Ascending aorta (tissue), 2 donors: ENCODE measurements at regions not wholly inside any gene's neighbourhood (a gene's known extent, or its start where the extent isn't known, plus 50 kb on each side); places are given as distances from the start of the nearest gene placed in this dataset.

Experiments used
- DNase-seq, 2 donors: peaks; one replicate each; pipeline ENCODE4 v3.0.0-alpha.2; 2019; ENCODE audit warnings: low spot score in 2 of 2
- H3K27ac ChIP-seq, 2 donors: fragments of 200-600 bp; sonication (generic); one replicate each; pipeline ENCODE4 v1.5.1; 2016 to 2017; ENCODE audit warnings: mild to moderate bottlenecking in 1 of 2
- H3K27me3 ChIP-seq: fragments of 200-600 bp; sonication (generic); one replicate; pipeline ENCODE4 v1.5.1; 2017
- H3K36me3 ChIP-seq, 2 donors: fragments of 200-600 bp; sonication (generic); one replicate each; pipeline ENCODE4 v1.5.1; 2016
- H3K4me1 ChIP-seq, 2 donors: fragments of 200-600 bp; sonication (generic); one replicate each; pipeline ENCODE4 v1.5.1; 2016 to 2017; ENCODE audit warnings: mild to moderate bottlenecking in 1 of 2
- H3K4me3 ChIP-seq, 2 donors: fragments of 200-600 bp; sonication (generic); one replicate each; pipeline ENCODE4 v1.5.1; 2016 to 2017; ENCODE audit warnings: mild to moderate bottlenecking in 1 of 2
- H3K9me3 ChIP-seq, 2 donors: fragments of 200-600 bp; sonication (generic); one replicate each; pipeline ENCODE4 v1.5.1; 2016
- CTCF ChIP-seq, 3 experiments: fragments of 200-600 bp in 2 of 3; fragments of 450-650 bp in 1 of 3; sonication (generic) in 2 of 3; IDR thresholded peaks; one replicate each; pipeline ENCODE4 v1.5.1; 2016 to 2019; ENCODE audit warnings: antibody characterized with exemption in 3 of 3, mild to moderate bottlenecking in 1 of 3, moderate library complexity in 1 of 3
- intact Hi-C: fragments of 100-400 bp; cut with DNase I; formaldehyde crosslinking; loops from one replicate; pipeline ENCODE4 v1.15.1; 2023

- H3K27ac ChIP-seq = no peak overlapping the region
- TF ChIP-seq CTCF (IDR thresholded peaks at IDR 0.05) = no peak
- no peaks in the 10 kb centered on the region for H3K27me3 ChIP-seq
- DNase-seq = no peak
- H3K4me1 ChIP-seq = no peaks in the 10 kb centered on the region
- H3K9me3 ChIP-seq = no peaks in the 10 kb centered on the region
- H3K4me3 ChIP-seq = no peak overlapping the region
- intact Hi-C loops = no loop called here
- no peaks in the 10 kb centered on the region for H3K36me3 ChIP-seq
Measured at GRCh38 chr22:48639896-48640748, 1187.6 kb downstream of the BRD1 start.

- no peak overlapping the region for H3K4me3 ChIP-seq
- H3K27me3 ChIP-seq = no peaks in the 10 kb centered on the region
- H3K9me3 ChIP-seq = no peaks in the 10 kb centered on the region
- no peaks in the 10 kb centered on the region for H3K36me3 ChIP-seq
- DNase-seq = no peak
- no peak for TF ChIP-seq CTCF (IDR thresholded peaks at IDR 0.05)
- H3K4me1 ChIP-seq = no peaks in the 10 kb centered on the region
- intact Hi-C loops = no loop called here
- no peak overlapping the region for H3K27ac ChIP-seq
Measured at GRCh38 chr22:48639021-48639795, 1188.5 kb downstream of the BRD1 start.

GRCh38 chr22:48637231-48637630, 1190.4 kb downstream of the BRD1 start:
- H3K36me3 ChIP-seq = no peaks in the 10 kb centered on the region
- no peak for TF ChIP-seq CTCF (IDR thresholded peaks at IDR 0.05)
- no peak for DNase-seq
- H3K4me1 ChIP-seq = no peaks in the 10 kb centered on the region
- intact Hi-C loops = no loop called here
- no peak overlapping the region for H3K4me3 ChIP-seq
- H3K27ac ChIP-seq = no peak overlapping the region
- no peaks in the 10 kb centered on the region for H3K27me3 ChIP-seq
- H3K9me3 ChIP-seq = no peaks in the 10 kb centered on the region

- no peak overlapping the region for H3K27ac ChIP-seq
- no peak overlapping the region for H3K4me3 ChIP-seq
- no peaks in the 10 kb centered on the region for H3K36me3 ChIP-seq
- no peaks in the 10 kb centered on the region for H3K9me3 ChIP-seq
- intact Hi-C loops = no loop called here
- no peaks in the 10 kb centered on the region for H3K27me3 ChIP-seq
- no peaks in the 10 kb centered on the region for H3K4me1 ChIP-seq
- DNase-seq = no peak
- no peak for TF ChIP-seq CTCF (IDR thresholded peaks at IDR 0.05)
Measured at GRCh38 chr22:48636746-48637145, 1190.9 kb downstream of the BRD1 start.

- intact Hi-C loops = no loop called here
- H3K36me3 ChIP-seq = no peaks in the 10 kb centered on the region
- DNase-seq = no peak
- no peaks in the 10 kb centered on the region for H3K9me3 ChIP-seq
- no peaks in the 10 kb centered on the region for H3K27me3 ChIP-seq
- no peak overlapping the region for H3K27ac ChIP-seq
- no peak for TF ChIP-seq CTCF (IDR thresholded peaks at IDR 0.05)
- no peak overlapping the region for H3K4me3 ChIP-seq
- no peaks in the 10 kb centered on the region for H3K4me1 ChIP-seq
Measured at GRCh38 chr22:48635816-48636215, 1191.9 kb downstream of the BRD1 start.
